HG03432 (cell line): ENCODE measurements at regions not wholly inside any gene's neighbourhood (a gene's known extent, or its start where the extent isn't known, plus 50 kb on each side); places are given as distances from the start of the nearest gene placed in this dataset.
"Not testable (repeated sequence)": the region's sequence is repeated elsewhere in the genome, so short reads cannot be mapped to it uniquely, and the experiment has no call there.

ENCODE experiments used
- ATAC-seq: cut with Tn5 transposase; IDR thresholded peaks from one replicate; pipeline ENCODE4 v1.9.1; 2021; ENCODE audit warnings: mild to moderate bottlenecking, moderate library complexity; ENCODE audit not compliant: unreplicated experiment

- no peak for ATAC-seq
Observed at GRCh38 chr7:25686493-25686892, 458.2 kb upstream of the NPVF start.

GRCh38 chr7:25694211-25694610, 457.8 kb upstream of the NFE2L3 start:
- ATAC-seq: no peak

- no peak for ATAC-seq
Observed at GRCh38 chr7:25694699-25695098, 457.3 kb upstream of the NFE2L3 start.

GRCh38 chr7:25696571-25696970, 455.4 kb upstream of the NFE2L3 start:
- ATAC-seq: no peak

- ATAC-seq: no peak
Observed at GRCh38 chr7:25698451-25699113, 453.4 kb upstream of the NFE2L3 start.

GRCh38 chr7:25700141-25700540, 451.9 kb upstream of the NFE2L3 start:
- ATAC-seq: not testable (repeated sequence)

- no peak for ATAC-seq
Observed at GRCh38 chr7:25704413-25704812, 447.6 kb upstream of the NFE2L3 start.

GRCh38 chr7:25706764-25707163, 445.2 kb upstream of the NFE2L3 start:
- no peak for ATAC-seq

GRCh38 chr7:25707768-25708620, 444.0 kb upstream of the NFE2L3 start:
- ATAC-seq: no peak

GRCh38 chr7:25710959-25711358, 441.0 kb upstream of the NFE2L3 start:
- ATAC-seq: no peak

GRCh38 chr7:25711940-25712339, 440.1 kb upstream of the NFE2L3 start:
- ATAC-seq: no peak

- ATAC-seq: no peak
Observed at GRCh38 chr7:25712500-25712899, 439.5 kb upstream of the NFE2L3 start.

- ATAC-seq: no peak
Observed at GRCh38 chr7:25714013-25714412, 438.0 kb upstream of the NFE2L3 start.

GRCh38 chr7:25716421-25716820, 435.6 kb upstream of the NFE2L3 start:
- ATAC-seq: no peak

GRCh38 chr7:25718596-25718995, 433.4 kb upstream of the NFE2L3 start:
- ATAC-seq: no peak

- no peak for ATAC-seq
Observed at GRCh38 chr7:25719190-25719896, 432.7 kb upstream of the NFE2L3 start.

- ATAC-seq: no peak
Observed at GRCh38 chr7:25720427-25720826, 431.6 kb upstream of the NFE2L3 start.

GRCh38 chr7:25722856-25723255, 429.1 kb upstream of the NFE2L3 start:
- no peak for ATAC-seq

GRCh38 chr7:25725451-25725850, 426.5 kb upstream of the NFE2L3 start:
- no peak for ATAC-seq

GRCh38 chr7:25726170-25726780, 425.7 kb upstream of the NFE2L3 start:
- no peak for ATAC-seq

- ATAC-seq: no peak
Observed at GRCh38 chr7:25726781-25727311, 425.2 kb upstream of the NFE2L3 start.
